Effector memory CD4-positive, alpha-beta T cell (primary cell): ENCODE measurements at regions not wholly inside any gene's neighbourhood (a gene's known extent, or its start where the extent isn't known, plus 50 kb on each side); places are given as distances from the start of the nearest gene placed in this dataset.

Source experiments
- DNase-seq, 3 donors: peaks; one replicate each; pipeline ENCODE4 v3.0.0-alpha.2; 2020
- H3K27ac ChIP-seq: 2 replicates; pipeline ENCODE4 v1.7.0; 2013; ENCODE audit warnings: mild to moderate bottlenecking, low read length, moderate library complexity; ENCODE audit not compliant: insufficient read depth, poor library complexity, severe bottlenecking
- H3K27me3 ChIP-seq: replicated peaks from 2 replicates; pipeline ENCODE4 v1.7.0; 2013; ENCODE audit warnings: mild to moderate bottlenecking, low read length; ENCODE audit not compliant: insufficient read depth, control insufficient read depth, poor library complexity, severe bottlenecking
- H3K36me3 ChIP-seq: 2 replicates; pipeline ENCODE4 v1.7.0; 2013; ENCODE audit warnings: mild to moderate bottlenecking, low read length, moderate library complexity; ENCODE audit not compliant: control insufficient read depth, insufficient read depth
- H3K4me1 ChIP-seq: 2 replicates; pipeline ENCODE4 v1.7.0; 2013; ENCODE audit warnings: low read length, mild to moderate bottlenecking; ENCODE audit not compliant: control insufficient read depth, insufficient read depth, poor library complexity, severe bottlenecking
- H3K4me3 ChIP-seq: 2 replicates; pipeline ENCODE4 v1.7.0; 2013; ENCODE audit warnings: low read length, low read depth, mild to moderate bottlenecking; ENCODE audit not compliant: insufficient read depth, poor library complexity, severe bottlenecking
- H3K9me3 ChIP-seq: 2 replicates; pipeline ENCODE4 v1.7.0; 2013; ENCODE audit warnings: mild to moderate bottlenecking, low read length, moderate library complexity; ENCODE audit not compliant: control insufficient read depth

DNA sequence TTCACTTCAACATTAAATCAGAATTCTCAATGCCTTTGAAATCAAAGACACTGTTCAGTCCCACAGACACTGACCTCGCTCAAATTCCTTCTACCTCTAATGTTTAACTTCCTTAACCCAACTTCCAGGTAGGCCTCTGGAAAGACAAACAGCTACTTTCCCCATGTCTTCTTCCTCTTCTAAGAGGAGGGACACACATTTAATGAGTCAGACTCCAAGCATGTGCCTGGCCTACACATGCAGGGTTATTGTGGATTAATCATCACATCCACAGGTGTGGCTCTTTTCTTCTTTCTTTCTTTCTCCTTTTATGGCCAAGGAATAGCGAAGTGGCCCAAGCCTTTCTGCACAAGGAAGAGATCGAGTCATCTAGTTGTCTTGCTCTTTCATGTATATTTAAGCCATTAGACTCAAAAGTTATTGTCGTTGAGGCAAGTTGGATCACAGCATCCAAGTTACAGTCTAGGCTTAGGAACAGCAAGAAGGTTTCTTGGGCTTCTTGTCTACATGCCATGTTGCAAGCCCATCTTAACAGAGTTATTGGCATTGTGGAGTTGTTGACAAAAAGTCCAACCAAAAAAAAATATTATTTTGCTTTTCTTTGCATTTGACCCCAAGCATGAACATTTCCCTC is 387.8 kb downstream of the IRS1 start:
- Histone ChIP-seq H3K27ac (no peak overlapping the region), H3K36me3 (no peaks in the 10 kb centered on the region), H3K4me1 (no peaks in the 10 kb centered on the region), H3K27me3 (no peaks in the 10 kb centered on the region), H3K9me3 (no peaks in the 10 kb centered on the region), H3K4me3 (no peak overlapping the region)
- DNase-seq = no peak

DNA sequence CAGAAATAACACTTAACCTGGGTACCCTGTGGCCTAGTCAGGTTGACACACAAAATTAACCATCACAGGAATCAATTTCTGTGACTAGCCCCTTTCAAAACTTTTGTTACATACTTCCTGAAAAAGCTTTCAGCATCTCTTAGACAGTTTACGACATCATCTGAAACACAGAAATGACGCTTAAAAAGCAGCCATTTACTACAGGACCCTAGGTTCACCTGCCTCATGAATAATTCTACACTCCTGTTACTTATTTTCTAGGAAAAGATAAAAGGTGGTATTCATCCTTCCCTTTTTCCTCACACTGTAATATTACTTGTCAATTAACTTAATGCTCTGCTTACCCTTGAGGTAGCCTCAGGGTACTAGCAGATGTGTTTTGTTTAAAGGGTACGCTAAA is 388.4 kb downstream of the IRS1 start:
- DNase-seq = no peak
- Histone ChIP-seq H3K4me3 (no peak overlapping the region), H3K4me1 (no peaks in the 10 kb centered on the region), H3K36me3 (no peaks in the 10 kb centered on the region), H3K27me3 (no peaks in the 10 kb centered on the region), H3K27ac (no peak overlapping the region), H3K9me3 (no peaks in the 10 kb centered on the region)

DNA sequence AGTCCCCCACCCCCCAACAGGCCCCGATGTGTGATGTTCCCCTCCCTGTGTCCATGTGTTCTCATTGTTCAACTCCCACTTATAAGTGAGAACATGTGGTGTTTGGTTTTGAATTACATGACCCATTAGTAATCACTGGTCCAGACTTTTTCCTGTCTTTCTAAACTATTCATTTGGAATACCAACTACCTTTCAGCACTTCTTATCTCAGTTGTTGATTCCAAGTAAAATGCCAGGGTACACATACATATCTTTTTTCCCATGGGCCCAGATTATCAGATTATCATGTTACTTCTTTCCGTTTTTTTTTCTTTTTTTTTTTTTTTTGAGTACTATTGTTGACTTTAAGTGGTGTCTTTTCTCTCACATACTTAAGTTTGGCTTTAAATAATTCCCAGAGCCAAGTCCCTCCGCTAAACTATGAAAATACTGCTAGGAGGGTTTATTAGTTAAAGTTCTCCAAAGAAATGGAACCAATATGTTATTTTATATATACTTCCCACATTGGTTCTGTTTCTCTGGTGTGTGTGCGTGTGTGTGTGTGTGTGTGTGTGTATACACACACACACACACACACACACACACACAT is 389.3 kb downstream of the IRS1 start:
- no peaks in the 10 kb centered on the region for H3K27me3 ChIP-seq
- H3K9me3 ChIP-seq = no peaks in the 10 kb centered on the region
- H3K4me3 ChIP-seq = no peak overlapping the region
- no peak overlapping the region for H3K27ac ChIP-seq
- no peaks in the 10 kb centered on the region for H3K4me1 ChIP-seq
- no peak for DNase-seq
- no peaks in the 10 kb centered on the region for H3K36me3 ChIP-seq

DNA sequence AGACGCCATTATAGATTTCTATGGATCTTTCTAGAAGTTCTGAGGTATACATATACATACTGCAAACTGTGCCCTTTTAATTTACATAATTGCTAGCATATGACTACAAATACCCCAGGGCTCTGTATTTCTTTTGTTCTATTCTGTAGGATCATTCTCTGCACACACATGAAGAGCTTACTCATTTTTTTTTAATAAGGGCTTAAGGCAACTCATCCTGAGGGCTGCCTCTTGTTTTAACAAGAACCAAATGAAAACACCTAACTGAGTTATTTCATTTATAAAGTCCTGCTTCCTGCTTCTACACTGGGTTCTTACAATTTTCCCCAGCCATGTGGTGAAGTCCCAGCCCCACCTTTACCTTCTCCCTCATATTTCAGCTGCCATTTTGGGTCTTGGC is 390.5 kb downstream of the IRS1 start:
- Histone ChIP-seq H3K9me3 (no peaks in the 10 kb centered on the region), H3K4me1 (no peaks in the 10 kb centered on the region), H3K36me3 (no peaks in the 10 kb centered on the region), H3K27ac (no peak overlapping the region), H3K27me3 (no peaks in the 10 kb centered on the region), H3K4me3 (no peak overlapping the region)
- DNase-seq = no peak

DNA sequence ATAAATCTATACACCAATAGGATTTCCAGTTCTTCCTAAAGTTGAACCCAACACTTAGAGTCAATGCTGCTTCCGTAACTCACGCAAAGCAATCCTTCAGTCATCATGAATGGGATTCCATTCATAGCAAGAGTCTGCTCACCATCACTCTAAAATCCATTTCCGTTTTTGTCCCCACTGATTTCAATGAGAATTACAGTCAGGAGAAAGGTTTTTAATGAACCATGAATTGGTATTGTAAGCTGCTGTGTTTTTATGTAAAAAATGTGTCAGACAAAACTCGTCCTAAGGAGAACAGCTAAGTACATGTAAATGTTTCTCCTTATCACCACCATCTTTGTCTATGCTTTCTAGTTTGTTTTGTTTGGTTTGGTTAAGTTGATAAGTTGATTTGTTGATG is 391.5 kb downstream of the IRS1 start:
- no peaks in the 10 kb centered on the region for H3K9me3 ChIP-seq
- H3K27ac ChIP-seq = no peak overlapping the region
- H3K4me3 ChIP-seq = no peak overlapping the region
- no peaks in the 10 kb centered on the region for H3K27me3 ChIP-seq
- H3K4me1 ChIP-seq = no peaks in the 10 kb centered on the region
- DNase-seq = no peak
- H3K36me3 ChIP-seq = no peaks in the 10 kb centered on the region

DNA sequence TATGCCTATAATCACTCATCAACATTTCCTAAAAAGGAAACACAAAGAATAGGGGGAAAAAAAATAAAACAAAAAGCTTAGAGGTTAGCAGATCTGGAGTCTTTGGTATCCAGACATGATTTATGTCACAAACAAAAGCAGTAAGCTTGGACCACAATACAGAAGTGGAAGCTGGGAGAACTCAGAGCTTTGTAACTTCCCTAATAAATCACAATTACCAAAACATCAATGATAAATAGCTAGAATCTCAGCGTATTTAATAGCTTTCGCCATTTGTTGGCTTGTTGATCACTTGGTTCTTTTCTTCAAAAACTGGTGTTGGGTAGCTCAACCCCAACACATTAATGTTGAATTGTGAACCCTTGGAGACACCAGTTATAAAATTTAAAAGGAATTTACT is 392.5 kb downstream of the IRS1 start:
- Histone ChIP-seq H3K36me3 (no peaks in the 10 kb centered on the region), H3K4me1 (no peaks in the 10 kb centered on the region), H3K9me3 (no peaks in the 10 kb centered on the region), H3K27ac (no peak overlapping the region), H3K27me3 (no peaks in the 10 kb centered on the region), H3K4me3 (no peak overlapping the region)
- no peak for DNase-seq

DNA sequence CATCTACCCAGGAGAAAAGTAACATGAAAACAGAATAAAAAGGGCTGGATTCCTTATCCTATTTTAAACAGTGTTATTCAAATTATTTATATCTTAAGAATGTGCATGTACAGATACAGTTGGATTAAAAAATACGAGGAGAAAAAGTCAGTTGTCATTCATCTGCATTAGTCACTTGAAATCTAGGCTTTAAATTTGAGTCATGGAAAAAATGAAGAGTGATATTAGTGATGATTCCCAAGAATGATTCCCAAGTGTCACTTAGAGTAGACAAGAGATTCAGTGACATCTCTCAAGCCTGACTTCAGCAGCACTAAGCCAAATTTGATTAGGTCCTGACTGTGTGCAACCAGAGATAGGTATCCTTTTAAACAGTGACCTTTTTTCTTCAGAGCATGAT is 394.2 kb downstream of the IRS1 start:
- Histone ChIP-seq H3K27ac (no peak overlapping the region), H3K4me1 (no peaks in the 10 kb centered on the region), H3K36me3 (no peaks in the 10 kb centered on the region), H3K4me3 (no peak overlapping the region), H3K27me3 (no peaks in the 10 kb centered on the region), H3K9me3 (no peaks in the 10 kb centered on the region)
- no peak for DNase-seq

DNA sequence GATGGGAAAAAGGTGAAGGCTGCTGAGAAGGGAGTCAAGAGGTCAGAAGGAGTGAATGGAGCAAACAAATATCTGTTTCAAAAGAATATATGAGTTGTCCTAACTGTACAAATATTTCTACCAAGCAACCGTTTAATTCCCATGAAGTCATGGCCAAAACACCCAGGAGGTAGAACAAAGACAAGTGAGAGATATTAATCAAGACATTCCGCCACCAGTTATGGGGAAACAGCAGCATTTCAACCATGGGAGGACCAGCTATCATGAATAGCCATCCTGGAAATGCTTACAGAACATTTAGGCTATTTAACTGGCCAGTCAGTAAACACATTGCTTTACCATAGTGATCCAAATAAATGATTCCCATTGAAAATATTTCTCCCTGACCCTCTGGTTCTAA is 396.3 kb downstream of the IRS1 start:
- no peak for DNase-seq
- Histone ChIP-seq H3K27ac (no peak overlapping the region), H3K27me3 (no peaks in the 10 kb centered on the region), H3K36me3 (no peaks in the 10 kb centered on the region), H3K4me3 (no peak overlapping the region), H3K9me3 (no peaks in the 10 kb centered on the region), H3K4me1 (no peaks in the 10 kb centered on the region)

DNA sequence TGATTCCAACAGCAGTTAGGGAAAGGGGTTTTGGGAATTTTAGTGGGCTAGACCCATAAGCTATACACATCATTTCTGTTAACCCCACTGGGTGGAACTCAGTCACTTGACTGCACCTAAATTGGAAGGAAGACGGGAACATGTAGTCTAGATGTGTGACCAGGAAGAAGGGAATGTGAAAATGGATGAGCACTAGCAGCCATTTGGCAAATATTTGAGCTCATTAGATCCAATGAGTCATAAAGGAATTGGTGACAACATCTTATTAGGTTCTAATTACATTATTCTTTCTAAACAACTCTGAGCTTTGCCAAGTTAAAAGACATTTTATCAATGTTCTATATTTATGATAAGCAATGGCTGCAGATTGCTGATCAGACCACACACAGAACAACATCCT is 400.6 kb downstream of the IRS1 start:
- Histone ChIP-seq H3K27ac (no peak overlapping the region), H3K4me1 (no peaks in the 10 kb centered on the region)
- DNase-seq = no peak

DNA sequence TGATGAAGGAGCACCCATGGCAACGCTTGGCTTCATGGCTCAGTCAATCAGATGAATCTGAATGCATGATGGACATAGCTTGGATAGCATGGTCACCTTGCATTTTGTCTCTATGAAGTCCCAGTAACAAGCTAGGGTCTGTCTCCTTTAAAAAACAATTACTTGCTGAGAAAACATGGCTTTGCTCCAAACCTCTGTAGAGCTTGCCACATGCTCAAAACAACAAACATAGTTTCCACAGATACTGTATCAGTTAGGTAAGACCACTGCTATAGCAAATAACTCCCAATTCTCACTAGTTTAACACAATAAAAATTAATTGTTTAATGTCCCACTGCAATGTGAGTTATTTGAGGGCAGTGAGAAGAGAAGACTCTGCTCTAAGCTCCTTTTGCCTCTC is 401.0 kb downstream of the IRS1 start:
- Histone ChIP-seq H3K9me3 (no peaks in the 10 kb centered on the region), H3K27ac (no peak overlapping the region), H3K4me3 (no peak overlapping the region), H3K36me3 (no peaks in the 10 kb centered on the region), H3K27me3 (no peaks in the 10 kb centered on the region), H3K4me1 (no peaks in the 10 kb centered on the region)
- no peak for DNase-seq

More for the DNA sequence above, 400.6 kb downstream of the IRS1 start:
- Histone ChIP-seq H3K36me3 (no peaks in the 10 kb centered on the region), H3K4me3 (no peak overlapping the region), H3K27me3 (no peaks in the 10 kb centered on the region), H3K9me3 (no peaks in the 10 kb centered on the region)
